ENCODE measurements at regions not wholly inside any gene's neighbourhood (a gene's known extent, or its start where the extent isn't known, plus 50 kb on each side); places are given as distances from the start of the nearest gene placed in this dataset.
"Not testable (repeated sequence)": the region's sequence is repeated elsewhere in the genome, so short reads cannot be mapped to it uniquely, and the experiment has no call there.

DNA sequence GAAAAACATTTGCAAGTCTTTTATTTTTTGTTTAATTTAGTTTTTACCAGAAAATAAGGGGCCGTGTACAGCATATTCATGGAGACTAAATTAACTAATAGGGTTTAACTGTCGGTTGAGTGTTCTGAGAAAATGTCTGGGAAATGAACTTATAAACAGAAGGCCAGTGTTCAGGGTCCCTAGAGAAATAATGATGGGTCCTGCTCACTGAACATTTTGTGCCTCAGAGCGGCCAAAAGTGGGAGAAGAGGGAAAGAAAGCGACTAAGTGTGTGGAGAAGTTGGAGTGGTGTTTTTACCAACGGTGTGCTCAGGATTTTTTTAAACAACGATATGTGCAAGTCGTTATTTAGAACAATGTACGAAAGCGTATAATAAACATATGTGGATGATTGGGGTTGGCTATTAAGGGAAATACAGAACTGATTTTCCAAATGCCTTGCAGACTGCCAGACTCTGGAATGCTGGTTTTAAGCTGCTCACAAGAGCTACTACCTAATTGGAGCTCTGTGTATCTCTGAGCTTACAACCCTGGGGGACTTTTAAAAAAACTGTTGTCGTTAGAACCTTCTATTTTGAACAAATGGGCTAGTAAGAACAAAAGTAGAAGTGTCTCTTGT, 166.7 kb downstream of the SLC38A4 start:
- Mint-ChIP-seq H3K4me3 (ENCODE audit: low read depth) (no peak overlapping the region), H3K9me3 (ENCODE audit: low read depth) (no peaks in the 10 kb centered on the region), H3K36me3 (ENCODE audit: insufficient read depth) (no peaks in the 10 kb centered on the region), H3K4me1 (ENCODE audit: low read depth) (peaks cover 14% of the 10 kb centered on the region), H3K27ac (no peak overlapping the region), H3K27me3 (no peaks in the 10 kb centered on the region)
- no peak for DNase-seq (ENCODE audit: low spot score, unreplicated experiment)
- TF ChIP-seq, protein P1, sequence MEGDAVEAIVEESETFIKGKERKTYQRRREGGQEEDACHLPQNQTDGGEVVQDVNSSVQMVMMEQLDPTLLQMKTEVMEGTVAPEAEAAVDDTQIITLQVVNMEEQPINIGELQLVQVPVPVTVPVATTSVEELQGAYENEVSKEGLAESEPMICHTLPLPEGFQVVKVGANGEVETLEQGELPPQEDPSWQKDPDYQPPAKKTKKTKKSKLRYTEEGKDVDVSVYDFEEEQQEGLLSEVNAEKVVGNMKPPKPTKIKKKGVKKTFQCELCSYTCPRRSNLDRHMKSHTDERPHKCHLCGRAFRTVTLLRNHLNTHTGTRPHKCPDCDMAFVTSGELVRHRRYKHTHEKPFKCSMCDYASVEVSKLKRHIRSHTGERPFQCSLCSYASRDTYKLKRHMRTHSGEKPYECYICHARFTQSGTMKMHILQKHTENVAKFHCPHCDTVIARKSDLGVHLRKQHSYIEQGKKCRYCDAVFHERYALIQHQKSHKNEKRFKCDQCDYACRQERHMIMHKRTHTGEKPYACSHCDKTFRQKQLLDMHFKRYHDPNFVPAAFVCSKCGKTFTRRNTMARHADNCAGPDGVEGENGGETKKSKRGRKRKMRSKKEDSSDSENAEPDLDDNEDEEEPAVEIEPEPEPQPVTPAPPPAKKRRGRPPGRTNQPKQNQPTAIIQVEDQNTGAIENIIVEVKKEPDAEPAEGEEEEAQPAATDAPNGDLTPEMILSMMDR (IDR thresholded peaks at IDR 0.05; ENCODE audit: unreplicated experiment): no peak

GRCh38 chr12:46657453-46658411, 168.1 kb downstream of the SLC38A4 start:
- no peaks in the 10 kb centered on the region for H3K36me3 Mint-ChIP-seq (ENCODE audit: insufficient read depth)
- H3K9me3 Mint-ChIP-seq (ENCODE audit: low read depth): no peaks in the 10 kb centered on the region
- TF ChIP-seq, protein P1 (IDR thresholded peaks at IDR 0.05; ENCODE audit: unreplicated experiment): no peak
- DNase-seq (ENCODE audit: low spot score, unreplicated experiment): no peak
- H3K4me1 Mint-ChIP-seq (ENCODE audit: low read depth): peaks cover 14% of the 10 kb centered on the region
- H3K4me3 Mint-ChIP-seq (ENCODE audit: low read depth): no peak overlapping the region
- no peaks in the 10 kb centered on the region for H3K27me3 Mint-ChIP-seq
- H3K27ac Mint-ChIP-seq: no peak overlapping the region

GRCh38 chr12:46655984-46656383, 169.8 kb downstream of the SLC38A4 start:
- not testable (repeated sequence) for DNase-seq (ENCODE audit: low spot score, unreplicated experiment); H3K27ac Mint-ChIP-seq; H3K36me3 Mint-ChIP-seq (ENCODE audit: insufficient read depth); H3K9me3 Mint-ChIP-seq (ENCODE audit: low read depth); H3K4me3 Mint-ChIP-seq (ENCODE audit: low read depth); H3K27me3 Mint-ChIP-seq
- peaks cover 16% of the 10 kb centered on the region for H3K4me1 Mint-ChIP-seq (ENCODE audit: low read depth)

- Mint-ChIP-seq H3K27me3 (no peaks in the 10 kb centered on the region), H3K9me3 (ENCODE audit: low read depth) (peaks cover 5% of the 10 kb centered on the region), H3K36me3 (ENCODE audit: insufficient read depth) (no peaks in the 10 kb centered on the region), H3K4me1 (ENCODE audit: low read depth) (peaks cover 6% of the 10 kb centered on the region), H3K4me3 (ENCODE audit: low read depth) (no peak overlapping the region), H3K27ac (no peak overlapping the region)
- TF ChIP-seq, protein P1 (IDR thresholded peaks at IDR 0.05; ENCODE audit: unreplicated experiment): no peak
- DNase-seq (ENCODE audit: low spot score, unreplicated experiment): no peak
Observed at GRCh38 chr12:46653311-46653710, 172.5 kb downstream of the SLC38A4 start.

DNA sequence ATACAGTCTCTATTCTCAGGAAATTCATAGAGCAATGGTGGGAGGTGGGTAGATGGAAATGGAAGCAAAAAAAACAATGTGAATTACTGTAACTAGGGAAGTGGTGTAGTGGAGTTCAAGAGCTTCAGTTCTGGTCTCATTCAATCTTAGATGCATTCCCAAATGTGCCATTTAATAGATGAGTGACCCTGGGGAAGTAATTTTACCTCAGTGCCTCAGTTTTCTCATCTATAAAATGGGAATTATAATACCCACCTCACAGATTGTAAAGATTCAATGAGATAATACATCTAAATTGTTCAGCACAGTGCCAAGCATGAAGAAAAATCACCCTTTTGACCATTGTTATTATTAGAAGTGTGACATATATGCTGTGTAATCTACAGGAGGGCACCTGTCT, 173.1 kb downstream of the SLC38A4 start:
- peaks cover 5% of the 10 kb centered on the region for H3K9me3 Mint-ChIP-seq (ENCODE audit: low read depth)
- no peak for DNase-seq (ENCODE audit: low spot score, unreplicated experiment)
- no peaks in the 10 kb centered on the region for H3K36me3 Mint-ChIP-seq (ENCODE audit: insufficient read depth)
- TF ChIP-seq, protein P1 (IDR thresholded peaks at IDR 0.05; ENCODE audit: unreplicated experiment): no peak
- no peaks in the 10 kb centered on the region for H3K27me3 Mint-ChIP-seq
- peaks cover 6% of the 10 kb centered on the region for H3K4me1 Mint-ChIP-seq (ENCODE audit: low read depth)
- no peak overlapping the region for H3K4me3 Mint-ChIP-seq (ENCODE audit: low read depth)
- no peak overlapping the region for H3K27ac Mint-ChIP-seq

Data from progenitor cell of endocrine pancreas (in vitro differentiated cells).